Stimulated activated CD4-positive, alpha-beta T cell treated with anti-CD3 and anti-CD28 coated beads, Interleukin-12 subunit alpha, Interleukin-12 subunit beta, amount 100 ng/mL, for 48 hours (primary cell): ENCODE measurements at regions not wholly inside any gene's neighbourhood (a gene's known extent, or its start where the extent isn't known, plus 50 kb on each side); places are given as distances from the start of the nearest gene placed in this dataset.
"Not testable (repeated sequence)": the region's sequence is repeated elsewhere in the genome, so short reads cannot be mapped to it uniquely, and the experiment has no call there.

Source experiments
- DNase-seq, 3 donors: peaks; one replicate each; pipeline ENCODE4 v3.0.0-alpha.2; 2020; ENCODE audit warnings: low read depth in 2 of 3, low spot score in 1 of 3

GRCh38 chr17:68705714-68706076 lies 104.5 kb upstream of the FAM20A start:
- no peak for DNase-seq

DNA sequence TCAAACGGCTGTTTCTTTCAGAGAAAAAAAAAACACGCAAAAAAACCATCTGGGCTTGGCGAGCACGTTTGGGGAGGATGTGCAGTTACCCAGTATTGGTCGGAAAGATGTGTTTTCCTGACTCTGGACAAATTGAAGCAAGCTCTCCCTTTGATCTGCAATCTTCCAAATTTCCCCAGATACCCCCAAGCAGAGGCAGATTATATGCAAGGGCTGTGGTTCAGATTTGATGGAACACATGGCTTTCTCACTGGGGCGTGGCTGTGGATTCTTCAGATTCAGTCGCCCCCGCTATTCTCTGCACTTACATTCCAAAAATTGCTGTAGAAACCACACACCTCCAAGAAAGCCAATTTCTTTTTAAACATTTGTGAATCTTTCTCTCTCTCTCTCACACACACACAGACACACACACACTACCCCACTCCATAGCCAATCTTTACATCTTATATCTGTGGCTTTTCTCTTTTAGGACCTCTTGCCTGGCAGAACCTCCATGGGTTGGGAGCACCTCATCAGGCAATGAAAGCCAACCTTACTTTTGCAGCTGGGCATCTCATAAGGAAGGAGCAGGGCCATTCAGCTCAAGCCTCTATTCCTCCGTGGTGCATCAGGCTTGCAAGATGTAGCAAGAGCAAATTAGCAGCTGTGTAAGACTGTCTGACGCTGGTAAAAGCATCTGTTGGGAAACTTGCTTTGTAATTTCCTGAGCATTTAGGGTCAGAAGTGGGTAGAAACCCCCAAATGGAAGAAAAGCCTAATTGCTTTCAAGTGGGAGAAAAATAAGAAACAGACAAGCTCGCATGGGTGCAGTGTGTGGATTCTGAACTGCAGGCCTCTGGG lies 103.9 kb upstream of the FAM20A start:
- DNase-seq = no peak

- no peak for DNase-seq
Measured at GRCh38 chr17:68701046-68701445, 99.9 kb upstream of the FAM20A start.

DNA sequence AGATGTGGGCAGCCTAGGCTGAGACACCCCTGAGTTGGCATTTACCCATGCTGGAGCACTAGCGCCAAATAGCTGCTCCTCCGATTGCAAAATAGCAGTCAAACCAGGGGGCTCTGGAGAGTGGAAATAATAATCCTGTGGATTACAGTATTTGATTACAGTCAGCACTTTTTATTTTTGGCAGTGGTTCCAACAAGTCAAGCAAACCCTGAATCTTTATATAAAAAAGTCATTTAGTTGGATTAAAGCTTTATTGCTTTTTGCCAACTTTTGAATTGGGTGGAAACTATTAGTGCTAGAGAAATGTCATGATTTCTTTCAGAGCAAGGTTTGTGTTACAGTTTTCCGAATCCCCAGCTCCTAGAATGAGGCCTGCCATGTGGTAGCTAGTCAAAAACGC lies 99.3 kb upstream of the FAM20A start:
- DNase-seq = no peak

DNA sequence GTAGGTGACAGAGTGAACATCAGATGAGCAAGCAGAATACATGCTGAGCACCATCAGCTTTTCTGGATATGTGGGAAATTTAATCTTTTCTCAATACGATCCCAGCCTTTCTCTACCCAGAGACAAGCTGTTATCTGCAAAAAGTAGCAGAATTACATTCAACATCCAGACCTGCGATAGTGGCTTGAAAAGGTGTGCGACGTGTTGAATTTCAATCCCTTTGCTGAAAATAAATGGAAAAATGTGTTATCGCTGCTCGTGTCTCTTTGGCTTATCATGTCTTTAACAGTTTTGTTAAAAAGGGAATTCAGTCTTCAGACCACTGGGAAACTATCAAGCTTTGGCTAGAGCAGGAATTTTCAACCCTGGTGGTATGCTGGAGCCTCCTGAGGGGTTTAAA lies 98.8 kb upstream of the FAM20A start:
- DNase-seq = no peak

GRCh38 chr17:68698746-68699145 lies 97.6 kb upstream of the FAM20A start:
- no peak for DNase-seq

- DNase-seq = no peak
Measured at GRCh38 chr17:68697850-68698361, 96.7 kb upstream of the FAM20A start.

GRCh38 chr17:68695659-68696058 lies 94.5 kb upstream of the FAM20A start:
- DNase-seq = no peak

GRCh38 chr17:68694791-68695485 lies 93.8 kb upstream of the FAM20A start:
- DNase-seq = no peak

- no peak for DNase-seq
Measured at GRCh38 chr17:68693896-68694295, 92.7 kb upstream of the FAM20A start.

GRCh38 chr17:68693466-68693865 lies 92.3 kb upstream of the FAM20A start:
- DNase-seq = no peak

DNA sequence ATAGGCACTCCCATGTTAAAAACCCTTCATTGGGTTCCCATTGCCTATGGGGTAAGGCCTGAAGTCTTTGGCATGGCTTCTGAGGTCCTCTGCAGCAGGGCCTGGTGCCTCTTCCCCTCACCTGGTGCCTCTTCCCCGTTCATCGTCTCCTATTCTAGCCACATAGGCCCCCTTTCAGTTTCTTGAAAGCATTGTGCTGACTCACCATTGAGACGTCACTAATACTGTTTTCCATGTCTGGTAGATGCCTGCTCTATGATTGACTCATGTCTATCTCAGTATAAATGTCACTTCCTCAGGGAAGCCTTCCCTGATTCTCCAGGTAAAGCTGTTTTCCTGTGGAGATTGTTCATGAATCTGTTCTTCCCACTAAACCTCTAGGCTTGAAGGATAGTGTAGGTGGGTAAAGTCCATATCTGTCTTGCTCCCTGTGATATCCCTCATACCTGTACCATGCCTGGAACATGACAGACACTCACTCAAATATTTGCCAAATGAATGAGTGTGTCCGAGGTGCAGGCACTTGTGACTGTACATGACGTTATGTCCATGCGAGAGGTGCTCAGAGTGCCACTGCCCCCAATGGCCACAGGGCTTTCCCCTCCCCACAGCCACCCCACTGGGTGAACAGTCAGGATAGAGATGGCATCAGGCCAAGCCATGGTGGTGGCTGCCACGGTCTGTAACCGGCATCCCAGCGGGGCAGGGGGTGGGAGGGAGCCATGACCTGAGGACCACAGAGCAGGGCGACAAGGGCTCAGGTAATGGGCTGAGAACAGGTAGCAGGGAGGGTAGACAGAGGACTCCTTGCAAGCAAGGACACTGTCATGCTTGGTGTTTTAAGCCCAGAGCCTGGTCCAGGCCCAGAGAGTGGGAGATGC lies 85.2 kb upstream of the FAM20A start:
- DNase-seq = no peak

GRCh38 chr17:68684949-68685357 lies 83.8 kb upstream of the FAM20A start:
- no peak for DNase-seq

DNA sequence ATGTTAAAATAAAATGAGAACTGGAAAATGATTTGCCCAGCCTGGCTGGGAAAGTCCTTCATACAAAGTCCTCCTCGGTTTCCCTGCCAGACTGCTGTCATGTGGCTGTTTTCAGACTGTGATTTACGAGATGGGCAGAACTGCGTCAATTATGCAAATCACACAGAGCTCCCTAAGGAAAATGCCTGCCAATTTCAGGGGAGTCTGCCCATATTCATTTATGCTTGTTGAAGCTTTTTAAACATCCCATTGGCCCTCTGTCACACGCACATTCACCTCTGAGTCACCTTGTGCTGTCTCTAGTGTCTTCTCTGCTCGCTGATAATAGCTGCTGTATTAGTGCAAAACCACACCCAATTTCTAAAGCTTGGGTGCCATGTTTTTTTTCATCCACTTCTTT lies 81.7 kb upstream of the FAM20A start:
- no peak for DNase-seq

DNA sequence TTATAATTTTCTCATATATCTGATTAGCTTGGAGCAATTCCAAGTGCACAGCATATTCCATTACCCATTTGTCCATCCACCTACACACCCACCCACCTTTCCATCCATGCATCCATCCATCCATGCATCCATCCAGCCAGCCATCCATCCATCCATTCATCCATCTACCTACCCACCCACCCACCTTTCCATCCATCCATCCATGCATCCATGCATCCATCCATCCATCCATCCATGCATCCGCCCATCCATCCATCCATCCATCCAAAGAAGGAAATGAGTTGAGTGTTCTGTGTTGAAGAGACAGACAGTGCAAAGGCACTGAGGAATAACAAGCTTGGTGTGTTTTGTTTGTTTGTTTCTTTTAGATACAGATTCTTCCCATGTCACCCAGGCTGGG lies 78.7 kb upstream of the FAM20A start:
- no peak for DNase-seq

DNA sequence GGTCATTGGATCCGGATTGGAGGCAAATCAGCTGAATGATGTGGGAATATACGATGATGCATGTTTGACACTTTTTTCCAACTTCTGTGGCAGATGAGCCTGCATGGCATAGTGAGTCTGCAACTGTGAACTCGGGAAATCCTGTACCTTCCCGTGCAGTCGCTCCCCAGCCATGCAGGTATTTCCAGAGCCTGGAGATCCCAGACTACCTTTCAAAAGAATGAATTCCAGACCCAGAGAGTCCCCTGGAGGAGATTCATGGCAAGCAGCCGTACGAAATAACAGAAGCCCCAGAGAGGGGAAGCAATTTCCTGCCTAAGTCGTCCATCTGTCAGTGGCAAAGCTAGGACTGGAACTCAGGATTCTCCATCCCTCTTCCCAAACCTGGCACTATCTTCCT lies 75.7 kb upstream of the FAM20A start:
- DNase-seq = no peak

DNA sequence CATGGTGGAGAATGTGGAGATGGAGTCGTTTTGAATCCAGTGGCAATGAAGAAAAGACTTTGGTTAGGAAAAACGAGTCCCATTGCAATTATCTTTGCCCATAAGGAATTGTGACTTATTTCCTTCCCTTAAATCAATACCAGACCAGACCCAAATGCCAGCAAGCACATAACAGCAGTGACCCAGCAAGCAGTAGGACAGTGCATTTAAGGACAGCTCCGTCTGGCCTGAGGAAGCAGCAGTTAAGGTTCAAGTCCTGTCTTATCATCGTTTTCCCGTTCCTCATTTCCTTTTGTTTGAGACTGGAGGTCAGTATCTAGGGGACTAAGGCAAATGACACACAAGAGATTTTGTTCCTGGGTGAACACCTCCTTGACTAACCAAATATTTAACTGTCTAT lies 74.6 kb upstream of the FAM20A start:
- no peak for DNase-seq

GRCh38 chr17:68674029-68674925 lies 73.1 kb upstream of the FAM20A start:
- DNase-seq = no peak

GRCh38 chr17:68670967-68671693 lies 70.0 kb upstream of the FAM20A start:
- no peak for DNase-seq

- DNase-seq = not testable (repeated sequence)
Measured at GRCh38 chr17:68666438-68666837, 65.3 kb upstream of the FAM20A start.
